ENCODE measurements at regions not wholly inside any gene's neighbourhood (a gene's known extent, or its start where the extent isn't known, plus 50 kb on each side); places are given as distances from the start of the nearest gene placed in this dataset.

GRCh38 chr2:189273734-189274133 lies 94.2 kb upstream of the COL5A2 start:
- Mint-ChIP-seq H3K27me3 (ENCODE audit: insufficient read depth, low read depth, poor library complexity) (no peaks in the 10 kb centered on the region), H3K27ac (no peak overlapping the region), H3K4me3 (no peak overlapping the region), H3K4me1 (no peaks in the 10 kb centered on the region), H3K36me3 (ENCODE audit: low read depth) (no peaks in the 10 kb centered on the region), H3K9me3 (no peaks in the 10 kb centered on the region; the same call in 1 of the 3 replicates)
- no peak overlapping the region for H3K4me3 ChIP-seq
- TF ChIP-seq EZH2phosphoT487 (IDR thresholded peaks at IDR 0.05; ENCODE audit: unreplicated experiment) (no peak), CTCF (conservative IDR thresholded peaks at IDR 0.05; ENCODE audit: low read depth in 2 of 2) (no peak), POLR2AphosphoS5 (IDR thresholded peaks at IDR 0.05; ENCODE audit: low read depth) (no peak), STAT1 (IDR thresholded peaks at IDR 0.05; ENCODE audit: unreplicated experiment) (no peak), EZH2 (IDR thresholded peaks at IDR 0.05; ENCODE audit: low read depth, unreplicated experiment) (no peak), NANOG (IDR thresholded peaks at IDR 0.05; ENCODE audit: borderline replicate concordance) (no peak), ZNF331 (CRISPR knock-in tag; IDR thresholded peaks at IDR 0.05; ENCODE audit: low read depth) (no peak), REST (IDR thresholded peaks at IDR 0.05; ENCODE audit: unreplicated experiment) (no peak), JUNB (IDR thresholded peaks at IDR 0.05; ENCODE audit: unreplicated experiment) (no peak), ETS1 (IDR thresholded peaks at IDR 0.05) (no peak), ZNF462 (CRISPR knock-in tag; IDR thresholded peaks at IDR 0.05) (no peak), ZNF114 (CRISPR knock-in tag; IDR thresholded peaks at IDR 0.05) (no peak), CREB1 (CRISPR knock-in tag; IDR thresholded peaks at IDR 0.05; ENCODE audit: low read depth) (no peak)
- no peak overlapping the region for H3K4me2 ChIP-seq
- no peak for ATAC-seq
- H3K27ac ChIP-seq (ENCODE audit: low read depth) = no peak overlapping the region
- H3K27me3 ChIP-seq (ENCODE audit: insufficient read depth) = no peaks in the 10 kb centered on the region
- H4K20me1 ChIP-seq (replicated peaks; ENCODE audit: insufficient read depth) = no peaks in the 10 kb centered on the region
- no peaks in the 10 kb centered on the region for H3F3A ChIP-seq (replicated peaks; ENCODE audit: low read depth)
- H3K4me1 ChIP-seq (ENCODE audit: insufficient read depth) = no peaks in the 10 kb centered on the region
- no peak for DNase-seq (ENCODE audit: low spot score)
- H3K79me2 ChIP-seq (replicated peaks; ENCODE audit: insufficient read depth) = no peaks in the 10 kb centered on the region
- no peak overlapping the region for H2AFZ ChIP-seq
- no peaks in the 10 kb centered on the region for H3K36me3 ChIP-seq (ENCODE audit: insufficient read depth)
- no peaks in the 10 kb centered on the region; the same call in 1 of the 2 replicates for H3K9me2 ChIP-seq (ENCODE audit: insufficient read depth)

Data from GM23338 (cell line).